ENCODE measurements at regions not wholly inside any gene's neighbourhood (a gene's known extent, or its start where the extent isn't known, plus 50 kb on each side); places are given as distances from the start of the nearest gene placed in this dataset.
"Not testable (repeated sequence)": the region's sequence is repeated elsewhere in the genome, so short reads cannot be mapped to it uniquely, and the experiment has no call there.

DNA sequence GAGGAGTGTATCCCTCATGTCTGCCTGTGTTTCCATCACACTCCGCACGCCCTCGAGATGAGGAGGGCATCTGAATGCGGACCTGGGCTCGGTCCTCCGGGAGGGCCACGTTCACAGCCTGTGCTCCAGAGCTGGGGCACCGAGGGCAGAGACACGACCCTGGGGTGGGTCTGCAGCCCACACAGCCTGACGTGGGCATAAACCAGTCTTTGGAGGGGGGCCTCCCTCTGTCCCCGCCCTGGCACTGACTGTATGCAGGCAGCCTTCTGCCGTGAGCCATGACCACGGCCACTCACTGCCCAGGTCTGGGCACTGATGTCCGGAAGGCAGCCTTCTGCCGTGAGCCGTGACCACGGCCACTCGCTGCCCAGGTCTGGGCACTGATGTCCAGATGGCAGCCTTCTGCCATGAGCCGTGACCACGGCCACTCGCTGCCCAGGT, 1425.1 kb downstream of the BRD1 start (continued):
- TF ChIP-seq, protein P1, sequence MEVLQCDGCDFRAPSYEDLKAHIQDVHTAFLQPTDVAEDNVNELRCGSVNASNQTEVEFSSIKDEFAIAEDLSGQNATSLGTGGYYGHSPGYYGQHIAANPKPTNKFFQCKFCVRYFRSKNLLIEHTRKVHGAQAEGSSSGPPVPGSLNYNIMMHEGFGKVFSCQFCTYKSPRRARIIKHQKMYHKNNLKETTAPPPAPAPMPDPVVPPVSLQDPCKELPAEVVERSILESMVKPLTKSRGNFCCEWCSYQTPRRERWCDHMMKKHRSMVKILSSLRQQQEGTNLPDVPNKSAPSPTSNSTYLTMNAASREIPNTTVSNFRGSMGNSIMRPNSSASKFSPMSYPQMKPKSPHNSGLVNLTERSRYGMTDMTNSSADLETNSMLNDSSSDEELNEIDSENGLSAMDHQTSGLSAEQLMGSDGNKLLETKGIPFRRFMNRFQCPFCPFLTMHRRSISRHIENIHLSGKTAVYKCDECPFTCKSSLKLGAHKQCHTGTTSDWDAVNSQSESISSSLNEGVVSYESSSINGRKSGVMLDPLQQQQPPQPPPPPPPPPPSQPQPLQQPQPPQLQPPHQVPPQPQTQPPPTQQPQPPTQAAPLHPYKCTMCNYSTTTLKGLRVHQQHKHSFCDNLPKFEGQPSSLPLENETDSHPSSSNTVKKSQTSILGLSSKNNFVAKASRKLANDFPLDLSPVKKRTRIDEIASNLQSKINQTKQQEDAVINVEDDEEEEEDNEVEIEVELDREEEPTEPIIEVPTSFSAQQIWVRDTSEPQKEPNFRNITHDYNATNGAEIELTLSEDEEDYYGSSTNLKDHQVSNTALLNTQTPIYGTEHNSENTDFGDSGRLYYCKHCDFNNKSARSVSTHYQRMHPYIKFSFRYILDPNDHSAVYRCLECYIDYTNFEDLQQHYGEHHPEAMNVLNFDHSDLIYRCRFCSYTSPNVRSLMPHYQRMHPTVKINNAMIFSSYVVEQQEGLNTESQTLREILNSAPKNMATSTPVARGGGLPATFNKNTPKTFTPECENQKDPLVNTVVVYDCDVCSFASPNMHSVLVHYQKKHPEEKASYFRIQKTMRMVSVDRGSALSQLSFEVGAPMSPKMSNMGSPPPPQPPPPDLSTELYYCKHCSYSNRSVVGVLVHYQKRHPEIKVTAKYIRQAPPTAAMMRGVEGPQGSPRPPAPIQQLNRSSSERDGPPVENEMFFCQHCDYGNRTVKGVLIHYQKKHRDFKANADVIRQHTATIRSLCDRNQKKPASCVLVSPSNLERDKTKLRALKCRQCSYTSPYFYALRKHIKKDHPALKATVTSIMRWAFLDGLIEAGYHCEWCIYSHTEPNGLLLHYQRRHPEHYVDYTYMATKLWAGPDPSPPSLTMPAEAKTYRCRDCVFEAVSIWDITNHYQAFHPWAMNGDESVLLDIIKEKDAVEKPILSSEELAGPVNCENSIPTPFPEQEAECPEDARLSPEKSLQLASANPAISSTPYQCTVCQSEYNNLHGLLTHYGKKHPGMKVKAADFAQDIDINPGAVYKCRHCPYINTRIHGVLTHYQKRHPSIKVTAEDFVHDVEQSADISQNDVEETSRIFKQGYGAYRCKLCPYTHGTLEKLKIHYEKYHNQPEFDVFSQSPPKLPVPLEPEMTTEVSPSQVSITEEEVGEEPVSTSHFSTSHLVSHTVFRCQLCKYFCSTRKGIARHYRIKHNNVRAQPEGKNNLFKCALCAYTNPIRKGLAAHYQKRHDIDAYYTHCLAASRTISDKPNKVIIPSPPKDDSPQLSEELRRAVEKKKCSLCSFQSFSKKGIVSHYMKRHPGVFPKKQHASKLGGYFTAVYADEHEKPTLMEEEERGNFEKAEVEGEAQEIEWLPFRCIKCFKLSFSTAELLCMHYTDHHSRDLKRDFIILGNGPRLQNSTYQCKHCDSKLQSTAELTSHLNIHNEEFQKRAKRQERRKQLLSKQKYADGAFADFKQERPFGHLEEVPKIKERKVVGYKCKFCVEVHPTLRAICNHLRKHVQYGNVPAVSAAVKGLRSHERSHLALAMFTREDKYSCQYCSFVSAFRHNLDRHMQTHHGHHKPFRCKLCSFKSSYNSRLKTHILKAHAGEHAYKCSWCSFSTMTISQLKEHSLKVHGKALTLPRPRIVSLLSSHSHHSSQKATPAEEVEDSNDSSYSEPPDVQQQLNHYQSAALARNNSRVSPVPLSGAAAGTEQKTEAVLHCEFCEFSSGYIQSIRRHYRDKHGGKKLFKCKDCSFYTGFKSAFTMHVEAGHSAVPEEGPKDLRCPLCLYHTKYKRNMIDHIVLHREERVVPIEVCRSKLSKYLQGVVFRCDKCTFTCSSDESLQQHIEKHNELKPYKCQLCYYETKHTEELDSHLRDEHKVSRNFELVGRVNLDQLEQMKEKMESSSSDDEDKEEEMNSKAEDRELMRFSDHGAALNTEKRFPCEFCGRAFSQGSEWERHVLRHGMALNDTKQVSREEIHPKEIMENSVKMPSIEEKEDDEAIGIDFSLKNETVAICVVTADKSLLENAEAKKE (CRISPR knock-in tag; IDR thresholded peaks at IDR 0.05), result no peak
- TF ChIP-seq, protein P2, sequence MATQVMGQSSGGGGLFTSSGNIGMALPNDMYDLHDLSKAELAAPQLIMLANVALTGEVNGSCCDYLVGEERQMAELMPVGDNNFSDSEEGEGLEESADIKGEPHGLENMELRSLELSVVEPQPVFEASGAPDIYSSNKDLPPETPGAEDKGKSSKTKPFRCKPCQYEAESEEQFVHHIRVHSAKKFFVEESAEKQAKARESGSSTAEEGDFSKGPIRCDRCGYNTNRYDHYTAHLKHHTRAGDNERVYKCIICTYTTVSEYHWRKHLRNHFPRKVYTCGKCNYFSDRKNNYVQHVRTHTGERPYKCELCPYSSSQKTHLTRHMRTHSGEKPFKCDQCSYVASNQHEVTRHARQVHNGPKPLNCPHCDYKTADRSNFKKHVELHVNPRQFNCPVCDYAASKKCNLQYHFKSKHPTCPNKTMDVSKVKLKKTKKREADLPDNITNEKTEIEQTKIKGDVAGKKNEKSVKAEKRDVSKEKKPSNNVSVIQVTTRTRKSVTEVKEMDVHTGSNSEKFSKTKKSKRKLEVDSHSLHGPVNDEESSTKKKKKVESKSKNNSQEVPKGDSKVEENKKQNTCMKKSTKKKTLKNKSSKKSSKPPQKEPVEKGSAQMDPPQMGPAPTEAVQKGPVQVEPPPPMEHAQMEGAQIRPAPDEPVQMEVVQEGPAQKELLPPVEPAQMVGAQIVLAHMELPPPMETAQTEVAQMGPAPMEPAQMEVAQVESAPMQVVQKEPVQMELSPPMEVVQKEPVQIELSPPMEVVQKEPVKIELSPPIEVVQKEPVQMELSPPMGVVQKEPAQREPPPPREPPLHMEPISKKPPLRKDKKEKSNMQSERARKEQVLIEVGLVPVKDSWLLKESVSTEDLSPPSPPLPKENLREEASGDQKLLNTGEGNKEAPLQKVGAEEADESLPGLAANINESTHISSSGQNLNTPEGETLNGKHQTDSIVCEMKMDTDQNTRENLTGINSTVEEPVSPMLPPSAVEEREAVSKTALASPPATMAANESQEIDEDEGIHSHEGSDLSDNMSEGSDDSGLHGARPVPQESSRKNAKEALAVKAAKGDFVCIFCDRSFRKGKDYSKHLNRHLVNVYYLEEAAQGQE (IDR thresholded peaks at IDR 0.05; ENCODE audit: unreplicated experiment), result no peak
- no peak for TF ChIP-seq POLR2AphosphoS5 (IDR thresholded peaks at IDR 0.05; ENCODE audit: low read depth)
- no peak for TF ChIP-seq ZNF114 (CRISPR knock-in tag; IDR thresholded peaks at IDR 0.05)

DNA sequence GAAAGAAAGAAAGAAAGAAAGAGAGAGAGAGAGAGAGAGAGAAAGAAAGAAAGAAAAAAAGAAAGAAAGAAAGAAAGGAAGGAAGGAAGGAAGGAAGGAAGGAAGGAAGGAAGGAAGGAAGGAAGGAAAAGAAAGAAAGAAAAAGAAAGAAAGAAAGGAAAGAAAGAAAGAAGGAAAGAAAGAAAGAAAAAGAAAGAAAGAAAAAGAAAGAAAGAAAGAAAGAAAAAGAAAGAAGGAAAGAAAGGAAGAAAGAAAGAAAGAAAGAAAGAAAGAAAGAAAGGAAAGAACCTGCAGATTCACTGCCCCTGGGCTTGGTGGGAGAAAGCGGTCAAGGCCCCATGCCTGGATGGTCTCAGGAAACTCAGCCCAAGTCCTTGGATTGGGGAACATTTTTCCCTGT, 1426.2 kb downstream of the BRD1 start:
- ATAC-seq; H3K27me3 Mint-ChIP-seq (ENCODE audit: insufficient read depth, low read depth, poor library complexity); H3K4me1 ChIP-seq (ENCODE audit: insufficient read depth); H3K4me3 ChIP-seq; H3K4me3 Mint-ChIP-seq; H3K79me2 ChIP-seq (replicated peaks; ENCODE audit: insufficient read depth); H3F3A ChIP-seq (replicated peaks; ENCODE audit: low read depth); DNase-seq (ENCODE audit: low spot score); H3K9me3 Mint-ChIP-seq; H2AFZ ChIP-seq; H4K20me1 ChIP-seq (replicated peaks; ENCODE audit: insufficient read depth); H3K36me3 ChIP-seq (ENCODE audit: insufficient read depth); H3K27ac ChIP-seq (ENCODE audit: low read depth); H3K27ac Mint-ChIP-seq; H3K9me2 ChIP-seq (ENCODE audit: insufficient read depth); H3K4me2 ChIP-seq; H3K4me1 Mint-ChIP-seq; H3K27me3 ChIP-seq (ENCODE audit: insufficient read depth); H3K36me3 Mint-ChIP-seq (ENCODE audit: low read depth): not testable (repeated sequence)

Measured in GM23338 (cell line).